ENCODE measurements at regions not wholly inside any gene's neighbourhood (a gene's known extent, or its start where the extent isn't known, plus 50 kb on each side); places are given as distances from the start of the nearest gene placed in this dataset.

GRCh38 chr5:171615705-171616640 is 169.6 kb upstream of the SMIM23 start:
- no peak overlapping the region for H2AFZ ChIP-seq (ENCODE audit: low read depth, low read length, severe bottlenecking)
- TF ChIP-seq EZH2phosphoT487 (conservative IDR thresholded peaks at IDR 0.05; ENCODE audit: low read length) (no peak), CTCF (IDR thresholded peaks at IDR 0.05; ENCODE audit: insufficient read depth, low read length, poor library complexity, severe bottlenecking) (no peak)
- H3K4me3 ChIP-seq (ENCODE audit: insufficient read depth, low read length, poor library complexity, severe bottlenecking), result no peak overlapping the region
- H3F3A ChIP-seq (ENCODE audit: insufficient read depth), result no peaks in the 10 kb centered on the region
- H3K9me3 ChIP-seq (ENCODE audit: insufficient read depth, low read length), result no peaks in the 10 kb centered on the region
- no peaks in the 10 kb centered on the region; the same call in 1 of the 2 replicates for H3K27me3 ChIP-seq (ENCODE audit: low read length)
- H3K36me3 ChIP-seq (ENCODE audit: low read length), result no peaks in the 10 kb centered on the region
- H3K27ac ChIP-seq (ENCODE audit: low read depth, low read length), result no peak overlapping the region
- H3K4me2 ChIP-seq (ENCODE audit: low read depth, low read length, poor library complexity, severe bottlenecking), result no peak overlapping the region
- no peak overlapping the region for H3K9ac ChIP-seq (ENCODE audit: low read length)
- no peaks in the 10 kb centered on the region for H3K9me2 ChIP-seq (replicated peaks; ENCODE audit: insufficient read depth, low read length)
- H4K20me1 ChIP-seq (ENCODE audit: low read depth, low read length), result no peaks in the 10 kb centered on the region
- H3K79me2 ChIP-seq (ENCODE audit: insufficient read depth, low read length), result no peaks in the 10 kb centered on the region

- H2AFZ ChIP-seq (ENCODE audit: low read depth, low read length, severe bottlenecking), result no peak overlapping the region
These were observed 168.4 kb upstream of the SMIM23 start for GRCh38 chr5:171617266-171617665.

GRCh38 chr5:171617817-171618591 is 167.6 kb upstream of the SMIM23 start:
- TF ChIP-seq EZH2phosphoT487 (conservative IDR thresholded peaks at IDR 0.05; ENCODE audit: low read length) (no peak), CTCF (IDR thresholded peaks at IDR 0.05; ENCODE audit: insufficient read depth, low read length, poor library complexity, severe bottlenecking) (no peak)
- Histone ChIP-seq H3K9ac (ENCODE audit: low read length) (no peak overlapping the region), H3F3A (ENCODE audit: insufficient read depth) (no peaks in the 10 kb centered on the region), H2AFZ (ENCODE audit: low read depth, low read length, severe bottlenecking) (no peak overlapping the region), H4K20me1 (ENCODE audit: low read depth, low read length) (no peaks in the 10 kb centered on the region), H3K36me3 (ENCODE audit: low read length) (no peaks in the 10 kb centered on the region), H3K79me2 (ENCODE audit: insufficient read depth, low read length) (no peaks in the 10 kb centered on the region), H3K27me3 (ENCODE audit: low read length) (no peaks in the 10 kb centered on the region; the same call in 1 of the 2 replicates), H3K4me2 (ENCODE audit: low read depth, low read length, poor library complexity, severe bottlenecking) (no peak overlapping the region), H3K9me3 (ENCODE audit: insufficient read depth, low read length) (no peaks in the 10 kb centered on the region), H3K27ac (ENCODE audit: low read depth, low read length) (no peak overlapping the region), H3K9me2 (replicated peaks; ENCODE audit: insufficient read depth, low read length) (no peaks in the 10 kb centered on the region), H3K4me3 (ENCODE audit: insufficient read depth, low read length, poor library complexity, severe bottlenecking) (no peak overlapping the region)

More at GRCh38 chr5:171617266-171617665, 168.4 kb upstream of the SMIM23 start:
- Histone ChIP-seq H3F3A (ENCODE audit: insufficient read depth) (no peaks in the 10 kb centered on the region), H4K20me1 (ENCODE audit: low read depth, low read length) (no peaks in the 10 kb centered on the region), H3K9me2 (replicated peaks; ENCODE audit: insufficient read depth, low read length) (no peaks in the 10 kb centered on the region), H3K9me3 (ENCODE audit: insufficient read depth, low read length) (no peaks in the 10 kb centered on the region), H3K27me3 (ENCODE audit: low read length) (no peaks in the 10 kb centered on the region; the same call in 1 of the 2 replicates), H3K36me3 (ENCODE audit: low read length) (no peaks in the 10 kb centered on the region), H3K79me2 (ENCODE audit: insufficient read depth, low read length) (no peaks in the 10 kb centered on the region), H3K9ac (ENCODE audit: low read length) (no peak overlapping the region), H3K27ac (ENCODE audit: low read depth, low read length) (no peak overlapping the region), H3K4me3 (ENCODE audit: insufficient read depth, low read length, poor library complexity, severe bottlenecking) (no peak overlapping the region), H3K4me2 (ENCODE audit: low read depth, low read length, poor library complexity, severe bottlenecking) (no peak overlapping the region)
- TF ChIP-seq EZH2phosphoT487 (conservative IDR thresholded peaks at IDR 0.05; ENCODE audit: low read length), result no peak
- TF ChIP-seq CTCF (IDR thresholded peaks at IDR 0.05; ENCODE audit: insufficient read depth, low read length, poor library complexity, severe bottlenecking), result no peak
